SK-N-SH (cell line): ENCODE measurements at regions not wholly inside any gene's neighbourhood (a gene's known extent, or its start where the extent isn't known, plus 50 kb on each side); places are given as distances from the start of the nearest gene placed in this dataset.

Source experiments
- CTCF ChIA-PET: fragments of 300-600, 350-600 bp; formaldehyde crosslinking; extraction: SDS; loops from one replicate; lab custom pipeline; 2021; lab: Yijun Ruan, JAX
- POLR2A ChIA-PET: fragments of 350-600 bp; sonication (Branson Sonifier 250); formaldehyde crosslinking; extraction: SDS; loops from one replicate; lab custom pipeline; 2020; ENCODE audit warnings: antibody characterized with exemption, inconsistent platforms; lab: Yijun Ruan, JAX
- DNase-seq: peaks from one replicate; pipeline ENCODE4 v3.0.0; 2012
- H2AFZ ChIP-seq: fragments of 200-600 bp; sonication (generic); 2 replicates; pipeline ENCODE4 v1.8.1; 2016; ENCODE audit warnings: antibody characterized with exemption, mild to moderate bottlenecking, low read depth
- H3F3A ChIP-seq: fragments of 200-600 bp; sonication (generic); replicated peaks from 2 replicates; pipeline ENCODE3; 2016; ENCODE audit warnings: antibody characterized with exemption, mild to moderate bottlenecking; ENCODE audit not compliant: insufficient read depth
- H3K27ac ChIP-seq, 2 experiments: fragments of 200-500 bp in 1 of 2; fragments of 200-600 bp in 1 of 2; sonication (Bioruptor generic) in 1 of 2; sonication (generic), shearing (Covaris generic) in 1 of 2; 2 replicates each; pipeline versions ENCODE4 v1.5.1 to v1.6.1; 2014 to 2016; ENCODE audit warnings: low read depth in 2 of 2, inconsistent platforms in 1 of 2, low read length in 1 of 2, mild to moderate bottlenecking in 1 of 2, mixed read lengths in 1 of 2
- H3K27me3 ChIP-seq: fragments of 200-600 bp; sonication (generic), shearing (Covaris generic); 2 replicates; pipeline ENCODE4 v1.6.1; 2016; ENCODE audit warnings: mixed run types; ENCODE audit not compliant: insufficient read depth
- H3K36me3 ChIP-seq, 2 experiments: fragments of 200-500 bp in 1 of 2; fragments of 200-600 bp in 1 of 2; sonication (Bioruptor generic) in 1 of 2; sonication (generic) in 1 of 2; replicated peaks in 1 of 2; 2 replicates each; pipeline versions ENCODE3 to v1.5.1; 2014 to 2016; ENCODE audit warnings: low read length in 1 of 2, mild to moderate bottlenecking in 1 of 2; ENCODE audit not compliant: insufficient read depth in 2 of 2, control insufficient read depth in 1 of 2
- H3K4me1 ChIP-seq, 2 experiments: fragments of 200-500 bp in 1 of 2; fragments of 200-600 bp in 1 of 2; sonication (Bioruptor generic) in 1 of 2; sonication (generic), shearing (Covaris generic) in 1 of 2; 2 replicates each; pipeline versions ENCODE4 v1.5.1 to v1.6.1; 2014 to 2016; ENCODE audit warnings: low read depth in 1 of 2, low read length in 1 of 2, mixed run types in 1 of 2; ENCODE audit not compliant: insufficient read depth in 2 of 2, control insufficient read depth in 1 of 2
- H3K4me2 ChIP-seq: fragments of 200-600 bp; sonication (generic), shearing (Covaris generic); 2 replicates; pipeline ENCODE4 v1.6.1; 2017; ENCODE audit warnings: mixed run types
- H3K4me3 ChIP-seq, 2 experiments: fragments of 200-500 bp in 1 of 2; fragments of 200-600 bp in 1 of 2; sonication (Bioruptor generic) in 1 of 2; sonication (generic), shearing (Covaris generic) in 1 of 2; 2 replicates each; pipeline versions ENCODE4 v1.5.1 to v1.8.1; 2014 to 2016; ENCODE audit warnings: low read depth in 2 of 2, inconsistent platforms in 1 of 2, low read length in 1 of 2, mild to moderate bottlenecking in 1 of 2, mixed read lengths in 1 of 2, moderate library complexity in 1 of 2
- H3K79me2 ChIP-seq: fragments of 200-600 bp; sonication (generic); 2 replicates; pipeline ENCODE4 v1.8.1; 2017; ENCODE audit warnings: mild to moderate bottlenecking; ENCODE audit not compliant: insufficient read depth
- H3K9ac ChIP-seq: fragments of 200-600 bp; sonication (generic); 2 replicates; pipeline ENCODE4 v1.6.1; 2017; ENCODE audit warnings: mixed run types
- H3K9me2 ChIP-seq: fragments of 200-600 bp; sonication (generic); 2 replicates; pipeline ENCODE4 v1.6.1; 2017; ENCODE audit warnings: mixed run types
- H3K9me3 ChIP-seq: fragments of 200-600 bp; sonication (generic); 2 replicates; pipeline ENCODE4 v1.6.1; 2017; ENCODE audit warnings: mixed run types, mild to moderate bottlenecking, moderate library complexity
- H4K20me1 ChIP-seq: fragments of 200-600 bp; sonication (generic); 2 replicates; pipeline ENCODE4 v1.6.1; 2017; ENCODE audit warnings: mild to moderate bottlenecking, mixed run types; ENCODE audit not compliant: insufficient read depth
- CHD2 ChIP-seq: fragments of 150-350 bp; IDR thresholded peaks from 2 replicates; pipeline ENCODE4 v1.6.1; 2018; ENCODE audit warnings: low read length; ENCODE audit not compliant: partially characterized antibody
- ELF1 ChIP-seq: IDR thresholded peaks from 2 replicates; pipeline ENCODE4 v1.4.0; 2012
- EP300 ChIP-seq, 2 experiments: IDR thresholded peaks; 2 replicates each; pipeline versions ENCODE4 v1.4.0 to v1.6.1; 2012; ENCODE audit warnings: borderline replicate concordance in 1 of 2, low read depth in 1 of 2, low read length in 1 of 2
- EZH2phosphoT487 ChIP-seq: fragments of 200-600 bp; sonication (generic); IDR thresholded peaks from 2 replicates; pipeline ENCODE4 v1.6.1; 2017; ENCODE audit warnings: low read depth, mixed run types, mild to moderate bottlenecking, antibody characterized with exemption, moderate library complexity, borderline replicate concordance
- FOSL2 ChIP-seq: IDR thresholded peaks from 2 replicates; pipeline ENCODE4 v1.4.0; 2012; ENCODE audit warnings: low read depth, mild to moderate bottlenecking, moderate library complexity, borderline replicate concordance
- FOXM1 ChIP-seq: IDR thresholded peaks from 2 replicates; pipeline ENCODE4 v1.4.0; 2012; ENCODE audit warnings: low read depth, mild to moderate bottlenecking
- GABPA ChIP-seq: IDR thresholded peaks from 2 replicates; pipeline ENCODE4 v1.4.0; 2012; ENCODE audit warnings: low read depth, mild to moderate bottlenecking
- JUND ChIP-seq: IDR thresholded peaks from 2 replicates; pipeline ENCODE4 v1.4.0; 2012
- NFIC ChIP-seq: IDR thresholded peaks from 2 replicates; pipeline ENCODE4 v1.4.0; 2012; ENCODE audit warnings: borderline replicate concordance
- NRF1 ChIP-seq: IDR thresholded peaks from 2 replicates; pipeline ENCODE4 v1.6.1; 2012; ENCODE audit warnings: low read depth, mild to moderate bottlenecking, low read length
- POLR2AphosphoS5 ChIP-seq: IDR thresholded peaks from 2 replicates; pipeline ENCODE4 v1.6.1; 2012; ENCODE audit warnings: low read depth, low read length
- RAD21 ChIP-seq: IDR thresholded peaks from 2 replicates; pipeline ENCODE4 v1.6.1; 2012; ENCODE audit warnings: mild to moderate bottlenecking, low read length
- RFX5 ChIP-seq: IDR thresholded peaks from 2 replicates; pipeline ENCODE4 v1.6.1; 2012; ENCODE audit warnings: mild to moderate bottlenecking, improper control_type of control experiment, low read length
- TAF1 ChIP-seq: IDR thresholded peaks from 2 replicates; pipeline ENCODE4 v1.6.1; 2012; ENCODE audit warnings: low read depth, mild to moderate bottlenecking, low read length, moderate library complexity, borderline replicate concordance
- TEAD4 ChIP-seq: IDR thresholded peaks from 2 replicates; pipeline ENCODE4 v1.4.0; 2012; ENCODE audit warnings: mild to moderate bottlenecking, borderline replicate concordance; ENCODE audit not compliant: insufficient read depth
- YY1 ChIP-seq: IDR thresholded peaks from 2 replicates; pipeline ENCODE4 v1.4.0; 2012; ENCODE audit warnings: low read depth, mild to moderate bottlenecking
- whole genome bisulfite sequencing: methylation state at CpG from one replicate; pipeline ENCODE4 v1.1.6; 2017; ENCODE audit warnings: low lambda C conversion rate; 5-methylcytosine and 5-hydroxymethylcytosine counted together
- TF ChIP-seq, protein P1 (sequence below): IDR thresholded peaks from 2 replicates; pipeline ENCODE4 v1.4.0; 2012; ENCODE audit warnings: low read depth, borderline replicate concordance
- TF ChIP-seq, protein P2 (sequence below): fragments of 150-350 bp; IDR thresholded peaks from 2 replicates; pipeline ENCODE4 v1.6.1; 2017; ENCODE audit warnings: antibody characterized with exemption, low read length, low read depth, borderline replicate concordance
- TF ChIP-seq, protein P3 (sequence below): fragments of 150-350 bp; IDR thresholded peaks from 2 replicates; pipeline ENCODE4 v1.6.1; 2016; ENCODE audit warnings: mild to moderate bottlenecking, low read depth, low read length
- TF ChIP-seq, protein P4 (sequence below): IDR thresholded peaks from 2 replicates; pipeline ENCODE4 v1.4.0; 2012; ENCODE audit warnings: low read depth, borderline replicate concordance

DNA sequence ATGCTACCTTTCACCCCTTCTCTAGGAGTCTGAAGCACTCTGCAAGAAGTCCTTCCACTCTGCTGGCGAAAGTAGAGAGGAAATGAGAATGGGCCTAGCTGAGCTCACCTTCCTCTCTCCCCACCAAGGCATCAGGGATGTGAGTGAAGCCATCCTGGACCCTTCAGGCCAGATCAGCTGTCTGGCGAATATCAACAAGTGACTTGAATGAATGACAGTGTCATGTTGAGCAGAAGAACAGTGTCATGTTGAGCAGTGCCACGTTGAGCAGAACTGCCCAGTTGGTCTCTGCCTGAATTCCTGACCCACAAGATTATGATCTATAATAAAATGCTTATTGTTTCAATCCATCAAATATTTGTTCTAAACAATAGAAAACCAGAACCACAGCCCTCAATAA lies 166.2 kb upstream of the RFC3 start:
- POLR2A ChIA-PET, result no interaction called here
- H2AFZ ChIP-seq, result no peak overlapping the region
- CTCF ChIA-PET, result interaction anchor here (1.2 to 1.3 kb wide), 2 partner anchors 10 to 72 kb away, joined by 3 to 7 read pairs; no protein-coding TSS in a partner anchor

DNA sequence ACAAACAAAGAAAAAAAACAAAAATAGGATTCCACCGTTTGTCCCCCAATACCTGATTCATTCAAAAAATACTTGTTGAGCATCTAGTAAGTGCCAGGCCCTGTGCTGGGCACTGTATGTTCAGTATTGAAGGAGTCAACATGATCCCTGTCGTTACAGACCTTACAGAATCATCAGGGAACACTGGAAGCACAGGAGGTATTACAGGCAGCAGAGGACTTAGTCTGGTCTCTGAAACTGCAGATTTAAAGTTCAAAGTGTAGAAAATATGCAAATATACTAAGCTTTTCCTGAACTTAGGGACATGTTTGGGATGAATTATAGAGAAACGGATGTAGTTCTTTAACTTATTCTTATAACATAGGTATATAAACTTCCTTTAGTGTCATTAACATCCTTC lies 160.7 kb upstream of the RFC3 start:
- Histone ChIP-seq H4K20me1 (no peaks in the 10 kb centered on the region), H3K9ac (no peak overlapping the region), H3K27me3 (no peaks in the 10 kb centered on the region; the same call in 1 of the 2 replicates), H3K9me3 (no peaks in the 10 kb centered on the region), H3K36me3 (no peaks in the 10 kb centered on the region), H2AFZ (no peak overlapping the region), H3K9me2 (no peaks in the 10 kb centered on the region), H3K4me3 (no peak overlapping the region), H3K27ac (no peak overlapping the region), H3K4me1 (no peaks in the 10 kb centered on the region), H3K79me2 (no peaks in the 10 kb centered on the region), H3K4me2 (no peak overlapping the region), H3F3A (no peaks in the 10 kb centered on the region)
- CTCF ChIA-PET, result interaction anchor here (0.9 kb wide), 1 partner anchor 11 kb away, joined by 3 read pairs; no protein-coding TSS in a partner anchor
- no peak for DNase-seq
- POLR2A ChIA-PET, result no interaction called here
- WGBS, result 59% methylated on average over 3 of the region's 3 CpGs
- no peak for TF ChIP-seq JUND
- TF ChIP-seq FOSL2, result no peak
- no peak for TF ChIP-seq ELF1
- no peak for TF ChIP-seq YY1
- no peak for TF ChIP-seq RFX5
- TF ChIP-seq RAD21, result no peak
- TF ChIP-seq EP300 (IDR thresholded peaks at IDR 0.05; ENCODE audit: borderline replicate concordance in 1 of 2, low read depth in 1 of 2, low read length in 1 of 2), result no peak
- no peak for TF ChIP-seq GABPA
- TF ChIP-seq, protein P1, sequence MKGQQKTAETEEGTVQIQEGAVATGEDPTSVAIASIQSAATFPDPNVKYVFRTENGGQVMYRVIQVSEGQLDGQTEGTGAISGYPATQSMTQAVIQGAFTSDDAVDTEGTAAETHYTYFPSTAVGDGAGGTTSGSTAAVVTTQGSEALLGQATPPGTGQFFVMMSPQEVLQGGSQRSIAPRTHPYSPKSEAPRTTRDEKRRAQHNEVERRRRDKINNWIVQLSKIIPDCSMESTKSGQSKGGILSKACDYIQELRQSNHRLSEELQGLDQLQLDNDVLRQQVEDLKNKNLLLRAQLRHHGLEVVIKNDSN, result no peak
- no peak for TF ChIP-seq NFIC
- TF ChIP-seq TEAD4, result no peak
- no peak for TF ChIP-seq EZH2phosphoT487
- TF ChIP-seq TAF1, result no peak
- TF ChIP-seq, protein P2, sequence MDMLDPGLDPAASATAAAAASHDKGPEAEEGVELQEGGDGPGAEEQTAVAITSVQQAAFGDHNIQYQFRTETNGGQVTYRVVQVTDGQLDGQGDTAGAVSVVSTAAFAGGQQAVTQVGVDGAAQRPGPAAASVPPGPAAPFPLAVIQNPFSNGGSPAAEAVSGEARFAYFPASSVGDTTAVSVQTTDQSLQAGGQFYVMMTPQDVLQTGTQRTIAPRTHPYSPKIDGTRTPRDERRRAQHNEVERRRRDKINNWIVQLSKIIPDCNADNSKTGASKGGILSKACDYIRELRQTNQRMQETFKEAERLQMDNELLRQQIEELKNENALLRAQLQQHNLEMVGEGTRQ, result no peak
- TF ChIP-seq CHD2, result no peak

More for the DNA sequence above, 166.2 kb upstream of the RFC3 start:
- Histone ChIP-seq H3K36me3 (no peaks in the 10 kb centered on the region), H3K9me2 (no peaks in the 10 kb centered on the region), H3K27ac (no peak overlapping the region), H3K9ac (no peak overlapping the region), H3K79me2 (no peaks in the 10 kb centered on the region), H3K9me3 (no peaks in the 10 kb centered on the region), H3K27me3 (no peaks in the 10 kb centered on the region), H3F3A (no peaks in the 10 kb centered on the region)
- 75% methylated on average over 3 of the region's 3 CpGs for WGBS
- no peak for TF ChIP-seq EZH2phosphoT487
- TF ChIP-seq FOSL2, result no peak
- TF ChIP-seq, protein P2, result no peak
- no peak for TF ChIP-seq RFX5
- TF ChIP-seq POLR2AphosphoS5, result no peak
- TF ChIP-seq, protein P3, sequence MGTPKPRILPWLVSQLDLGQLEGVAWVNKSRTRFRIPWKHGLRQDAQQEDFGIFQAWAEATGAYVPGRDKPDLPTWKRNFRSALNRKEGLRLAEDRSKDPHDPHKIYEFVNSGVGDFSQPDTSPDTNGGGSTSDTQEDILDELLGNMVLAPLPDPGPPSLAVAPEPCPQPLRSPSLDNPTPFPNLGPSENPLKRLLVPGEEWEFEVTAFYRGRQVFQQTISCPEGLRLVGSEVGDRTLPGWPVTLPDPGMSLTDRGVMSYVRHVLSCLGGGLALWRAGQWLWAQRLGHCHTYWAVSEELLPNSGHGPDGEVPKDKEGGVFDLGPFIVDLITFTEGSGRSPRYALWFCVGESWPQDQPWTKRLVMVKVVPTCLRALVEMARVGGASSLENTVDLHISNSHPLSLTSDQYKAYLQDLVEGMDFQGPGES, result no peak
- TF ChIP-seq FOXM1, result no peak
- no peak for TF ChIP-seq NRF1
- TF ChIP-seq, protein P4, sequence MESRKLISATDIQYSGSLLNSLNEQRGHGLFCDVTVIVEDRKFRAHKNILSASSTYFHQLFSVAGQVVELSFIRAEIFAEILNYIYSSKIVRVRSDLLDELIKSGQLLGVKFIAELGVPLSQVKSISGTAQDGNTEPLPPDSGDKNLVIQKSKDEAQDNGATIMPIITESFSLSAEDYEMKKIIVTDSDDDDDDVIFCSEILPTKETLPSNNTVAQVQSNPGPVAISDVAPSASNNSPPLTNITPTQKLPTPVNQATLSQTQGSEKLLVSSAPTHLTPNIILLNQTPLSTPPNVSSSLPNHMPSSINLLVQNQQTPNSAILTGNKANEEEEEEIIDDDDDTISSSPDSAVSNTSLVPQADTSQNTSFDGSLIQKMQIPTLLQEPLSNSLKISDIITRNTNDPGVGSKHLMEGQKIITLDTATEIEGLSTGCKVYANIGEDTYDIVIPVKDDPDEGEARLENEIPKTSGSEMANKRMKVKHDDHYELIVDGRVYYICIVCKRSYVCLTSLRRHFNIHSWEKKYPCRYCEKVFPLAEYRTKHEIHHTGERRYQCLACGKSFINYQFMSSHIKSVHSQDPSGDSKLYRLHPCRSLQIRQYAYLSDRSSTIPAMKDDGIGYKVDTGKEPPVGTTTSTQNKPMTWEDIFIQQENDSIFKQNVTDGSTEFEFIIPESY, result no peak
- TF ChIP-seq, all 33 proteins: peak for 0
- H3K4me1 ChIP-seq, result no peaks in the 10 kb centered on the region
- DNase-seq, result no peak
- H3K4me3 ChIP-seq, result no peak overlapping the region
- no peak overlapping the region for H3K4me2 ChIP-seq
- no peaks in the 10 kb centered on the region for H4K20me1 ChIP-seq
